Sigmoid colon (tissue), 4 donors: ENCODE measurements at regions not wholly inside any gene's neighbourhood (a gene's known extent, or its start where the extent isn't known, plus 50 kb on each side); places are given as distances from the start of the nearest gene placed in this dataset.

ENCODE experiments used
- CTCF ChIP-seq, 4 experiments: fragments of 450-650 bp in 3 of 4; fragments of 200-600 bp in 1 of 4; IDR thresholded peaks; one replicate each; pipeline ENCODE4 v1.5.1; 2016 to 2019; ENCODE audit warnings: antibody characterized with exemption in 4 of 4, mild to moderate bottlenecking in 3 of 4, moderate library complexity in 2 of 4
- POLR2A ChIP-seq, 2 donors: fragments of 450-650 bp; IDR thresholded peaks; one replicate each; pipeline ENCODE4 v1.6.1; 2016; ENCODE audit warnings: antibody characterized with exemption in 2 of 2, mild to moderate bottlenecking in 2 of 2, moderate library complexity in 2 of 2
- POLR2AphosphoS5 ChIP-seq, 4 donors: sonication (generic); formaldehyde crosslinking; IDR thresholded peaks; one replicate each; pipeline ENCODE4 v1.6.1; 2017; ENCODE audit warnings: antibody characterized with exemption in 4 of 4

GRCh38 chr5:142375944-142376411, 51.2 kb upstream of the SPRY4 start:
- no peak for TF ChIP-seq POLR2A (IDR thresholded peaks at IDR 0.05)
- peak; percentile 62 to 86 (median 83) for TF ChIP-seq POLR2AphosphoS5 (IDR thresholded peaks at IDR 0.05)
- TF ChIP-seq CTCF (IDR thresholded peaks at IDR 0.05), result no peak
